ENCODE measurements at regions not wholly inside any gene's neighbourhood (a gene's known extent, or its start where the extent isn't known, plus 50 kb on each side); places are given as distances from the start of the nearest gene placed in this dataset.

DNA sequence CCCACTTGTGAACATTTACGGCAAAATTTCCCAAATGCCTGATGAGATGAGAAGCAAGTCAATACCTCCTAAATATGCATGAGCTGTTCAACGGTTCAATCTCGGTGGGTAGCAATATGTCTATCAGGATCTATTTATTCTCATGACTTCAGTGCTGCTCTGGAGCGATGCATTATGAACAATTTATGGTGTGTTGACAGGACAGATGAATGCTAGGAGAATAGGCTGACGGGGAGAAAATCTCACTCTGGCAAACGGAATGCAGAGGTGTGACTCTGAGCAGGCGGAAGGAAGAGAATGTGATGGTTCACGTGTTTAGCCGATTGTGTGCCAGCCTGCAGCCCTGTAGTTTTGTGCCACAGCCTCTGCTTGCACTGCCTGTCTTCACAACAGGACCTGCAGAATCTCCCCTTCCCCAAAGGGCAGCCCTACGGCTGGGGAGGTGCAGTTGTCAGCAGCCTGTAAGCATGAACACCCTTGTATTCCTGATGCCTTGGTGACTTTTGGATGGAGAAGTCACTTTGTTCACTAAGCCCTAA is 345.2 kb downstream of the PHKB start:
- TF ChIP-seq, protein P1, sequence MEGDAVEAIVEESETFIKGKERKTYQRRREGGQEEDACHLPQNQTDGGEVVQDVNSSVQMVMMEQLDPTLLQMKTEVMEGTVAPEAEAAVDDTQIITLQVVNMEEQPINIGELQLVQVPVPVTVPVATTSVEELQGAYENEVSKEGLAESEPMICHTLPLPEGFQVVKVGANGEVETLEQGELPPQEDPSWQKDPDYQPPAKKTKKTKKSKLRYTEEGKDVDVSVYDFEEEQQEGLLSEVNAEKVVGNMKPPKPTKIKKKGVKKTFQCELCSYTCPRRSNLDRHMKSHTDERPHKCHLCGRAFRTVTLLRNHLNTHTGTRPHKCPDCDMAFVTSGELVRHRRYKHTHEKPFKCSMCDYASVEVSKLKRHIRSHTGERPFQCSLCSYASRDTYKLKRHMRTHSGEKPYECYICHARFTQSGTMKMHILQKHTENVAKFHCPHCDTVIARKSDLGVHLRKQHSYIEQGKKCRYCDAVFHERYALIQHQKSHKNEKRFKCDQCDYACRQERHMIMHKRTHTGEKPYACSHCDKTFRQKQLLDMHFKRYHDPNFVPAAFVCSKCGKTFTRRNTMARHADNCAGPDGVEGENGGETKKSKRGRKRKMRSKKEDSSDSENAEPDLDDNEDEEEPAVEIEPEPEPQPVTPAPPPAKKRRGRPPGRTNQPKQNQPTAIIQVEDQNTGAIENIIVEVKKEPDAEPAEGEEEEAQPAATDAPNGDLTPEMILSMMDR (conservative IDR thresholded peaks at IDR 0.05; ENCODE audit: low read depth in 2 of 2) = no peak
- TF ChIP-seq, protein P2, sequence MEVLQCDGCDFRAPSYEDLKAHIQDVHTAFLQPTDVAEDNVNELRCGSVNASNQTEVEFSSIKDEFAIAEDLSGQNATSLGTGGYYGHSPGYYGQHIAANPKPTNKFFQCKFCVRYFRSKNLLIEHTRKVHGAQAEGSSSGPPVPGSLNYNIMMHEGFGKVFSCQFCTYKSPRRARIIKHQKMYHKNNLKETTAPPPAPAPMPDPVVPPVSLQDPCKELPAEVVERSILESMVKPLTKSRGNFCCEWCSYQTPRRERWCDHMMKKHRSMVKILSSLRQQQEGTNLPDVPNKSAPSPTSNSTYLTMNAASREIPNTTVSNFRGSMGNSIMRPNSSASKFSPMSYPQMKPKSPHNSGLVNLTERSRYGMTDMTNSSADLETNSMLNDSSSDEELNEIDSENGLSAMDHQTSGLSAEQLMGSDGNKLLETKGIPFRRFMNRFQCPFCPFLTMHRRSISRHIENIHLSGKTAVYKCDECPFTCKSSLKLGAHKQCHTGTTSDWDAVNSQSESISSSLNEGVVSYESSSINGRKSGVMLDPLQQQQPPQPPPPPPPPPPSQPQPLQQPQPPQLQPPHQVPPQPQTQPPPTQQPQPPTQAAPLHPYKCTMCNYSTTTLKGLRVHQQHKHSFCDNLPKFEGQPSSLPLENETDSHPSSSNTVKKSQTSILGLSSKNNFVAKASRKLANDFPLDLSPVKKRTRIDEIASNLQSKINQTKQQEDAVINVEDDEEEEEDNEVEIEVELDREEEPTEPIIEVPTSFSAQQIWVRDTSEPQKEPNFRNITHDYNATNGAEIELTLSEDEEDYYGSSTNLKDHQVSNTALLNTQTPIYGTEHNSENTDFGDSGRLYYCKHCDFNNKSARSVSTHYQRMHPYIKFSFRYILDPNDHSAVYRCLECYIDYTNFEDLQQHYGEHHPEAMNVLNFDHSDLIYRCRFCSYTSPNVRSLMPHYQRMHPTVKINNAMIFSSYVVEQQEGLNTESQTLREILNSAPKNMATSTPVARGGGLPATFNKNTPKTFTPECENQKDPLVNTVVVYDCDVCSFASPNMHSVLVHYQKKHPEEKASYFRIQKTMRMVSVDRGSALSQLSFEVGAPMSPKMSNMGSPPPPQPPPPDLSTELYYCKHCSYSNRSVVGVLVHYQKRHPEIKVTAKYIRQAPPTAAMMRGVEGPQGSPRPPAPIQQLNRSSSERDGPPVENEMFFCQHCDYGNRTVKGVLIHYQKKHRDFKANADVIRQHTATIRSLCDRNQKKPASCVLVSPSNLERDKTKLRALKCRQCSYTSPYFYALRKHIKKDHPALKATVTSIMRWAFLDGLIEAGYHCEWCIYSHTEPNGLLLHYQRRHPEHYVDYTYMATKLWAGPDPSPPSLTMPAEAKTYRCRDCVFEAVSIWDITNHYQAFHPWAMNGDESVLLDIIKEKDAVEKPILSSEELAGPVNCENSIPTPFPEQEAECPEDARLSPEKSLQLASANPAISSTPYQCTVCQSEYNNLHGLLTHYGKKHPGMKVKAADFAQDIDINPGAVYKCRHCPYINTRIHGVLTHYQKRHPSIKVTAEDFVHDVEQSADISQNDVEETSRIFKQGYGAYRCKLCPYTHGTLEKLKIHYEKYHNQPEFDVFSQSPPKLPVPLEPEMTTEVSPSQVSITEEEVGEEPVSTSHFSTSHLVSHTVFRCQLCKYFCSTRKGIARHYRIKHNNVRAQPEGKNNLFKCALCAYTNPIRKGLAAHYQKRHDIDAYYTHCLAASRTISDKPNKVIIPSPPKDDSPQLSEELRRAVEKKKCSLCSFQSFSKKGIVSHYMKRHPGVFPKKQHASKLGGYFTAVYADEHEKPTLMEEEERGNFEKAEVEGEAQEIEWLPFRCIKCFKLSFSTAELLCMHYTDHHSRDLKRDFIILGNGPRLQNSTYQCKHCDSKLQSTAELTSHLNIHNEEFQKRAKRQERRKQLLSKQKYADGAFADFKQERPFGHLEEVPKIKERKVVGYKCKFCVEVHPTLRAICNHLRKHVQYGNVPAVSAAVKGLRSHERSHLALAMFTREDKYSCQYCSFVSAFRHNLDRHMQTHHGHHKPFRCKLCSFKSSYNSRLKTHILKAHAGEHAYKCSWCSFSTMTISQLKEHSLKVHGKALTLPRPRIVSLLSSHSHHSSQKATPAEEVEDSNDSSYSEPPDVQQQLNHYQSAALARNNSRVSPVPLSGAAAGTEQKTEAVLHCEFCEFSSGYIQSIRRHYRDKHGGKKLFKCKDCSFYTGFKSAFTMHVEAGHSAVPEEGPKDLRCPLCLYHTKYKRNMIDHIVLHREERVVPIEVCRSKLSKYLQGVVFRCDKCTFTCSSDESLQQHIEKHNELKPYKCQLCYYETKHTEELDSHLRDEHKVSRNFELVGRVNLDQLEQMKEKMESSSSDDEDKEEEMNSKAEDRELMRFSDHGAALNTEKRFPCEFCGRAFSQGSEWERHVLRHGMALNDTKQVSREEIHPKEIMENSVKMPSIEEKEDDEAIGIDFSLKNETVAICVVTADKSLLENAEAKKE (CRISPR knock-in tag; IDR thresholded peaks at IDR 0.05) = no peak
